Stimulated activated CD4-positive, alpha-beta T cell treated with anti-CD3 and anti-CD28 coated beads, TNF-alpha, amount 100 ng/mL, for 4 hours (primary cell): ENCODE measurements at regions not wholly inside any gene's neighbourhood (a gene's known extent, or its start where the extent isn't known, plus 50 kb on each side); places are given as distances from the start of the nearest gene placed in this dataset.
"Not testable (repeated sequence)": the region's sequence is repeated elsewhere in the genome, so short reads cannot be mapped to it uniquely, and the experiment has no call there.

Experiments used
- DNase-seq, 3 experiments: peaks; one replicate each; pipeline ENCODE4 v3.0.0-alpha.2; 2020; ENCODE audit warnings: low read depth in 3 of 3

- no peak for DNase-seq
These were observed 69.7 kb downstream of the CMAS start for GRCh38 chr12:22115711-22116110.

GRCh38 chr12:22116376-22116775, 70.4 kb downstream of the CMAS start:
- no peak for DNase-seq

GRCh38 chr12:22117563-22118237, 71.7 kb downstream of the CMAS start:
- no peak for DNase-seq

GRCh38 chr12:22118238-22118790, 72.3 kb downstream of the CMAS start:
- DNase-seq, result no peak

GRCh38 chr12:22121224-22121623, 75.2 kb downstream of the CMAS start:
- DNase-seq, result peak in 1 of 3 experiments; percentile 6

- no peak for DNase-seq
These were observed 76.3 kb downstream of the CMAS start for GRCh38 chr12:22122359-22122758.

- DNase-seq, result no peak
These were observed 79.0 kb downstream of the CMAS start for GRCh38 chr12:22124987-22125386.

GRCh38 chr12:22126101-22126500, 80.1 kb downstream of the CMAS start:
- not testable (repeated sequence) for DNase-seq

- DNase-seq, result no peak
These were observed 80.7 kb downstream of the CMAS start for GRCh38 chr12:22126758-22127157.

- no peak for DNase-seq
These were observed 84.7 kb downstream of the CMAS start for GRCh38 chr12:22130671-22131070.

- not testable (repeated sequence) for DNase-seq
These were observed 90.6 kb downstream of the CMAS start for GRCh38 chr12:22136604-22137117.
